Type B pancreatic cell (in vitro differentiated cells): ENCODE measurements at regions not wholly inside any gene's neighbourhood (a gene's known extent, or its start where the extent isn't known, plus 50 kb on each side); places are given as distances from the start of the nearest gene placed in this dataset.
"Not testable (repeated sequence)": the region's sequence is repeated elsewhere in the genome, so short reads cannot be mapped to it uniquely, and the experiment has no call there.

Source experiments
- DNase-seq: peaks from one replicate; pipeline ENCODE4 v3.0.0; 2021; ENCODE audit warnings: mixed read lengths; ENCODE audit not compliant: unreplicated experiment; ENCODE audit errors: extremely low spot score
- H3K27ac Mint-ChIP-seq: 2 replicates; pipeline ENCODE4 v1.8.0; 2021; ENCODE audit warnings: mild to moderate bottlenecking, mixed read lengths
- H3K27me3 Mint-ChIP-seq: 2 replicates; pipeline ENCODE4 v1.8.0; 2021; ENCODE audit warnings: mixed read lengths
- H3K36me3 Mint-ChIP-seq: 2 replicates; pipeline ENCODE4 v1.8.0; 2021; ENCODE audit warnings: mixed read lengths
- H3K4me1 Mint-ChIP-seq: one replicate; pipeline ENCODE4 v1.8.0; 2021; ENCODE audit warnings: mixed read lengths; ENCODE audit not compliant: unreplicated experiment
- H3K4me3 Mint-ChIP-seq: 2 replicates; pipeline ENCODE4 v1.8.0; 2021; ENCODE audit warnings: mild to moderate bottlenecking, mixed read lengths
- H3K9me3 Mint-ChIP-seq: 2 replicates; pipeline ENCODE4 v1.8.0; 2021; ENCODE audit warnings: mixed read lengths
- TF ChIP-seq, protein P1 (sequence below): fragments of 200-600 bp; sonication (generic); conservative IDR thresholded peaks from 2 replicates; pipeline ENCODE4 v1.5.0; 2021; ENCODE audit warnings: antibody characterized with exemption, mild to moderate bottlenecking

GRCh38 chr9:30349526-30350513 lies 2034.6 kb upstream of the ACO1 start:
- TF ChIP-seq, protein P1, sequence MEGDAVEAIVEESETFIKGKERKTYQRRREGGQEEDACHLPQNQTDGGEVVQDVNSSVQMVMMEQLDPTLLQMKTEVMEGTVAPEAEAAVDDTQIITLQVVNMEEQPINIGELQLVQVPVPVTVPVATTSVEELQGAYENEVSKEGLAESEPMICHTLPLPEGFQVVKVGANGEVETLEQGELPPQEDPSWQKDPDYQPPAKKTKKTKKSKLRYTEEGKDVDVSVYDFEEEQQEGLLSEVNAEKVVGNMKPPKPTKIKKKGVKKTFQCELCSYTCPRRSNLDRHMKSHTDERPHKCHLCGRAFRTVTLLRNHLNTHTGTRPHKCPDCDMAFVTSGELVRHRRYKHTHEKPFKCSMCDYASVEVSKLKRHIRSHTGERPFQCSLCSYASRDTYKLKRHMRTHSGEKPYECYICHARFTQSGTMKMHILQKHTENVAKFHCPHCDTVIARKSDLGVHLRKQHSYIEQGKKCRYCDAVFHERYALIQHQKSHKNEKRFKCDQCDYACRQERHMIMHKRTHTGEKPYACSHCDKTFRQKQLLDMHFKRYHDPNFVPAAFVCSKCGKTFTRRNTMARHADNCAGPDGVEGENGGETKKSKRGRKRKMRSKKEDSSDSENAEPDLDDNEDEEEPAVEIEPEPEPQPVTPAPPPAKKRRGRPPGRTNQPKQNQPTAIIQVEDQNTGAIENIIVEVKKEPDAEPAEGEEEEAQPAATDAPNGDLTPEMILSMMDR: no peak
- Mint-ChIP-seq H3K36me3 (no peaks in the 10 kb centered on the region), H3K9me3 (no peaks in the 10 kb centered on the region), H3K4me3 (no peak overlapping the region), H3K27ac (no peak overlapping the region), H3K4me1 (no peaks in the 10 kb centered on the region), H3K27me3 (no peaks in the 10 kb centered on the region)
- DNase-seq: no peak

GRCh38 chr9:30356221-30356620 lies 2028.2 kb upstream of the ACO1 start:
- TF ChIP-seq, protein P1: no peak
- Mint-ChIP-seq H3K27ac (no peak overlapping the region), H3K4me1 (no peaks in the 10 kb centered on the region), H3K36me3 (no peaks in the 10 kb centered on the region), H3K27me3 (no peaks in the 10 kb centered on the region), H3K4me3 (no peak overlapping the region), H3K9me3 (no peaks in the 10 kb centered on the region)
- DNase-seq: no peak

- H3K27ac Mint-ChIP-seq: no peak overlapping the region
- TF ChIP-seq, protein P1: no peak
- H3K9me3 Mint-ChIP-seq: no peaks in the 10 kb centered on the region
- no peaks in the 10 kb centered on the region for H3K36me3 Mint-ChIP-seq
- no peaks in the 10 kb centered on the region for H3K4me1 Mint-ChIP-seq
- no peak overlapping the region for H3K4me3 Mint-ChIP-seq
- DNase-seq: no peak
- H3K27me3 Mint-ChIP-seq: no peaks in the 10 kb centered on the region
These were observed 2022.1 kb upstream of the ACO1 start for GRCh38 chr9:30362373-30362772.

DNA sequence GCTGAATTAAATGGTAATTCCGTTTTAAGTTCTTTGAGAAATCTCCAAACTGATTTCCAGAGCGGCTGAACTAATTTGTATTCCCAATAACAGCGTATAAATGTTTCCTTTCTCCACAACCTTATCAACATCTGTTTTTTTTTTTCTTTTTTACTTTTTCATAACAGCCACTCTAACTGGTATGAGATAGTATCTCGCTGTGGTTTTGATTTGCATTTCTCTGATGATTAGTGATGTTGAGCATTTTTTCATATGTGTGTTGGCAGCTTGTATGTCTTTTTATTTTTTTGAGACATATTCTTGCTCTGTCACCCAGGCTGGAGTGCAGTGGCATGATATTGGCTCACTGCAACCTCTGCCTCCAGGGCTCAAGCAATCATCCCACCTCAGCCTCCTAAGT lies 2018.3 kb upstream of the ACO1 start:
- H3K4me1 Mint-ChIP-seq, DNase-seq, H3K36me3 Mint-ChIP-seq, H3K27ac Mint-ChIP-seq, H3K9me3 Mint-ChIP-seq, H3K4me3 Mint-ChIP-seq, H3K27me3 Mint-ChIP-seq: not testable (repeated sequence)

DNA sequence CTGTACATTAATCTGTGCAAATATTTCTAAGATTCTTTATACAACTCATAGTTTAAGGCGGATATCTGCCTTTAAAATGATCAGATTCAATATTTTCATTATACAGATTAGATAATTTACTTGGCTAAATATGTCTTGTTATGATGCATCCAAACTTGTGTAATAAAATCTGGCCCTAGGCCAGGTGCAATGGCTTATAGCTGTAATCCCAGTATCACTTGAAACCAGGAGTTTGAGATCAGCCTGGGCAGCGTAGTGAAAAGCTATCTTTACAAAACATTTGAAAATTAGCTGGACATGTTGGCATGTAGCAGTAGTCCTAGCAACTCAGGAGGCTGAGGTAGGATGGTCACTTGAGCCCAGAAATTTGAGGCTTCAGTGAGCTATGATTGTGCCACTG lies 2002.2 kb upstream of the ACO1 start:
- H3K4me3 Mint-ChIP-seq: no peak overlapping the region
- H3K9me3 Mint-ChIP-seq: no peaks in the 10 kb centered on the region
- H3K27me3 Mint-ChIP-seq: no peaks in the 10 kb centered on the region
- H3K4me1 Mint-ChIP-seq: no peaks in the 10 kb centered on the region
- DNase-seq: no peak
- H3K36me3 Mint-ChIP-seq: no peaks in the 10 kb centered on the region
- no peak overlapping the region for H3K27ac Mint-ChIP-seq
- TF ChIP-seq, protein P1: no peak

- no peak overlapping the region for H3K27ac Mint-ChIP-seq
- H3K27me3 Mint-ChIP-seq: no peaks in the 10 kb centered on the region
- TF ChIP-seq, protein P1: no peak
- peaks cover 7% of the 10 kb centered on the region for H3K9me3 Mint-ChIP-seq
- H3K4me3 Mint-ChIP-seq: no peak overlapping the region
- H3K4me1 Mint-ChIP-seq: no peaks in the 10 kb centered on the region
- no peaks in the 10 kb centered on the region for H3K36me3 Mint-ChIP-seq
- DNase-seq: no peak
These were observed 1974.2 kb upstream of the ACO1 start for GRCh38 chr9:30410273-30410672.
